H9 (cell line): ENCODE measurements at regions not wholly inside any gene's neighbourhood (a gene's known extent, or its start where the extent isn't known, plus 50 kb on each side); places are given as distances from the start of the nearest gene placed in this dataset.

Source experiments
- DNase-seq: peaks from one replicate; pipeline ENCODE4 v3.0.0-alpha.2; 2017
- H2AFZ ChIP-seq: one replicate; pipeline ENCODE4 v1.6.1; 2013; ENCODE audit warnings: mild to moderate bottlenecking, low read length, control low read depth, moderate library complexity
- H2AK5ac ChIP-seq: 2 replicates; pipeline ENCODE4 v1.6.1; 2013; ENCODE audit warnings: low read length, control low read depth, mixed read lengths; ENCODE audit not compliant: insufficient read length
- H2BK120ac ChIP-seq: one replicate; pipeline ENCODE4 v1.6.1; 2013; ENCODE audit warnings: low read depth, mild to moderate bottlenecking, low read length, control low read depth, inconsistent platforms; ENCODE audit not compliant: poor library complexity, severe bottlenecking
- H2BK12ac ChIP-seq: 2 replicates; pipeline ENCODE4 v1.6.1; 2013; ENCODE audit warnings: low read length, control low read depth, mixed read lengths, low read depth; ENCODE audit not compliant: insufficient read length
- H2BK15ac ChIP-seq: 2 replicates; pipeline ENCODE4 v1.6.1; 2013; ENCODE audit warnings: low read depth, low read length, control low read depth
- H2BK20ac ChIP-seq: one replicate; pipeline ENCODE4 v1.6.1; 2013; ENCODE audit warnings: low read depth, mild to moderate bottlenecking, low read length, control low read depth, inconsistent platforms; ENCODE audit not compliant: poor library complexity, severe bottlenecking
- H2BK5ac ChIP-seq: 2 replicates; pipeline ENCODE4 v1.6.1; 2013; ENCODE audit warnings: low read length, control low read depth, mixed read lengths; ENCODE audit not compliant: insufficient read length
- H3K14ac ChIP-seq: 2 replicates; pipeline ENCODE4 v1.6.1; 2013; ENCODE audit warnings: low read length, control low read depth; ENCODE audit not compliant: insufficient read depth
- H3K18ac ChIP-seq: 2 replicates; pipeline ENCODE4 v1.6.1; 2013; ENCODE audit warnings: low read depth, mild to moderate bottlenecking, mixed read lengths, low read length, control low read depth; ENCODE audit not compliant: insufficient read length
- H3K23ac ChIP-seq: 2 replicates; pipeline ENCODE4 v1.6.1; 2013; ENCODE audit warnings: low read length, control low read depth, mixed read lengths, low read depth; ENCODE audit not compliant: insufficient read length
- H3K23me2 ChIP-seq: 2 replicates; pipeline ENCODE4 v1.6.1; 2013; ENCODE audit warnings: low read depth, mild to moderate bottlenecking, mixed read lengths, low read length, control low read depth; ENCODE audit not compliant: insufficient read length, poor library complexity, severe bottlenecking
- H3K27ac ChIP-seq: 2 replicates; pipeline ENCODE4 v1.5.1; 2013; ENCODE audit warnings: low read length, control low read depth, mixed read lengths, low read depth; ENCODE audit not compliant: insufficient read length
- H3K27me3 ChIP-seq: 2 replicates; pipeline ENCODE4 v1.6.1; 2013; ENCODE audit warnings: low read length, control low read depth, inconsistent platforms; ENCODE audit not compliant: insufficient read depth
- H3K4ac ChIP-seq: 2 replicates; pipeline ENCODE4 v1.6.1; 2013; ENCODE audit warnings: low read depth, mild to moderate bottlenecking, control low read depth, inconsistent platforms, low read length, moderate library complexity
- H3K4me1 ChIP-seq: 2 replicates; pipeline ENCODE4 v1.6.1; 2013; ENCODE audit warnings: low read length, control low read depth, inconsistent platforms; ENCODE audit not compliant: insufficient read depth
- H3K4me2 ChIP-seq: 2 replicates; pipeline ENCODE4 v1.6.1; 2013; ENCODE audit warnings: low read length, control low read depth, mixed read lengths; ENCODE audit not compliant: insufficient read length, insufficient read depth
- H3K56ac ChIP-seq: 2 replicates; pipeline ENCODE4 v1.6.1; 2013; ENCODE audit warnings: low read depth, mild to moderate bottlenecking, mixed read lengths, low read length, control low read depth; ENCODE audit not compliant: insufficient read length
- H3K79me1 ChIP-seq: 2 replicates; pipeline ENCODE4 v1.6.1; 2013; ENCODE audit warnings: low read depth, mild to moderate bottlenecking, moderate library complexity, low read length, control low read depth, inconsistent platforms; ENCODE audit not compliant: insufficient read depth, poor library complexity, severe bottlenecking
- H3K79me2 ChIP-seq: 2 replicates; pipeline ENCODE4 v1.6.1; 2013; ENCODE audit warnings: low read length, control low read depth, inconsistent platforms; ENCODE audit not compliant: insufficient read depth
- H3K9ac ChIP-seq: 2 replicates; pipeline ENCODE4 v1.6.1; 2013; ENCODE audit warnings: low read length, control low read depth, mixed read lengths; ENCODE audit not compliant: insufficient read length; ENCODE audit errors: extremely low read depth
- H3K9me3 ChIP-seq: one replicate; pipeline ENCODE4 v1.6.1; 2013; ENCODE audit warnings: low read depth, low read length, inconsistent platforms; ENCODE audit not compliant: control insufficient read depth
- H3T11ph ChIP-seq: one replicate; pipeline ENCODE4 v1.6.1; 2013; ENCODE audit warnings: mild to moderate bottlenecking, low read length, control low read depth, inconsistent platforms
- H4K20me1 ChIP-seq: one replicate; pipeline ENCODE4 v1.6.1; 2013; ENCODE audit not compliant: control insufficient read depth, insufficient read length, insufficient read depth
- H4K5ac ChIP-seq: 2 replicates; pipeline ENCODE4 v1.6.1; 2013; ENCODE audit warnings: low read depth, mild to moderate bottlenecking, mixed read lengths, low read length, control low read depth; ENCODE audit not compliant: insufficient read length
- H4K8ac ChIP-seq: replicated peaks from 2 replicates; pipeline ENCODE4 v1.6.1; 2013; ENCODE audit warnings: low read length, control low read depth, mixed read lengths, low read depth; ENCODE audit not compliant: insufficient read length
- H4K91ac ChIP-seq: 2 replicates; pipeline ENCODE4 v1.6.1; 2013; ENCODE audit warnings: low read depth, mild to moderate bottlenecking, moderate library complexity, mixed read lengths, low read length, control low read depth; ENCODE audit not compliant: insufficient read length
- H3K27ac Mint-ChIP-seq, 3 experiments: 2 replicates in 2 of 3; 3 replicates in 1 of 3; pipeline ENCODE4 v1.8.0; 2020 to 2021; ENCODE audit warnings: mixed read lengths in 3 of 3, mild to moderate bottlenecking in 1 of 3, moderate library complexity in 1 of 3
- H3K27me3 Mint-ChIP-seq: 2 replicates; pipeline ENCODE4 v1.8.0; 2021; ENCODE audit warnings: low read depth, mild to moderate bottlenecking, moderate library complexity, mixed read lengths
- H3K36me3 Mint-ChIP-seq, 3 experiments: 2 replicates in 2 of 3; 3 replicates in 1 of 3; pipeline ENCODE4 v1.8.0; 2020 to 2021; ENCODE audit warnings: low read depth in 3 of 3, mixed read lengths in 3 of 3; ENCODE audit not compliant: insufficient read depth in 1 of 3
- H3K4me1 Mint-ChIP-seq, 2 experiments: 2 replicates each; pipeline ENCODE4 v1.8.0; 2020; ENCODE audit warnings: mixed read lengths in 2 of 2
- H3K4me3 Mint-ChIP-seq, 2 experiments: 2 replicates in 1 of 2; 3 replicates in 1 of 2; pipeline ENCODE4 v1.8.0; 2020 to 2021; ENCODE audit warnings: mild to moderate bottlenecking in 2 of 2, mixed read lengths in 2 of 2, moderate library complexity in 1 of 2
- H3K9me3 Mint-ChIP-seq, 2 experiments: 2 replicates in 1 of 2; 3 replicates in 1 of 2; pipeline ENCODE4 v1.8.0; 2020; ENCODE audit warnings: mild to moderate bottlenecking in 2 of 2, mixed read lengths in 2 of 2, moderate library complexity in 1 of 2
- CTCF ChIP-seq: fragments of 200-600 bp; sonication (generic); conservative IDR thresholded peaks from 3 replicates; pipeline ENCODE4 v1.8.0; 2021; ENCODE audit warnings: antibody characterized with exemption, mild to moderate bottlenecking
- WGBS: extraction: QIAGEN DNeasy Blood & Tissue Kit; methylation state at CpG from one replicate; pipeline ENCODE4 v1.1.7; 2013; ENCODE audit warnings: missing lambda C conversion rate, low lambda C conversion rate, mixed read lengths; ENCODE audit not compliant: insufficient read length; ENCODE audit errors: extremely low coverage; 5-methylcytosine and 5-hydroxymethylcytosine counted together

DNA sequence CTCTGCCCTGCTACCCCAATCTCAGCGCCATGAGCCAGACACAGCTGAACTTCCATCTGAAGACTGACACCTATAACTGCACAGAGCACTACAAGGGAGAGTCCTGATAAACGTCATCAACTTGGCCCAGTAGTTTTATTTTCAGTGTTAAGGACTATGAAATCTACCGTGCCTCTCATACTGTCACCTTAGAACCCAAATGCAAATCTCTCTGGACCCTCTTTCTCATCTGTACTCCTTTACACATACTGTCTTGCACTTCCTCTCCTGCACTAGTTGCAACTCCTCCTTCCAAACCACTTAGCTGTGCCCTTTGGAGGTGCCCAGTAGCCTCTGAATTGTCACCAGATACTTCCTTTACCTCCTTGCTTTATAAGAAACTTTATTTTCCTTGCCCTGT, 420.2 kb upstream of the CNKSR2 start:
- DNase-seq, result no peak
- no peak overlapping the region for H3K4me3 Mint-ChIP-seq
- H3K36me3 Mint-ChIP-seq, result peaks cover 0 to 6% (median 0%) of the 10 kb centered on the region in 3 experiments; a peak in 3 of 7 replicates
- H3K27me3 ChIP-seq, result no peaks in the 10 kb centered on the region
- H3K23ac ChIP-seq, result no peak overlapping the region
- no peaks in the 10 kb centered on the region for H3K23me2 ChIP-seq
- no peaks in the 10 kb centered on the region for H4K20me1 ChIP-seq
- H3K56ac ChIP-seq, result no peak overlapping the region
- peaks cover 12 to 13% of the 10 kb centered on the region in 2 experiments for H3K4me1 Mint-ChIP-seq
- no peak overlapping the region for H3T11ph ChIP-seq
- H3K27ac ChIP-seq, result no peak overlapping the region
- no peak overlapping the region for H3K9ac ChIP-seq
- TF ChIP-seq CTCF, result no peak
- H2BK5ac ChIP-seq, result no peak overlapping the region
- H2BK15ac ChIP-seq, result no peak overlapping the region
- no peak overlapping the region for H4K8ac ChIP-seq
- H2AK5ac ChIP-seq, result no peak overlapping the region
- no peak overlapping the region for H2BK120ac ChIP-seq
- H3K14ac ChIP-seq, result no peak overlapping the region
- no peaks in the 10 kb centered on the region for H3K79me1 ChIP-seq
- no peak overlapping the region for H2BK20ac ChIP-seq
- WGBS, result no CpG with 5 or more reads among the region's 3 CpGs
- no peak overlapping the region for H2AFZ ChIP-seq
- no peak overlapping the region for H3K27ac Mint-ChIP-seq
- H3K18ac ChIP-seq, result no peak overlapping the region
- no peak overlapping the region for H4K91ac ChIP-seq
- H3K4me2 ChIP-seq, result no peak overlapping the region
- H4K5ac ChIP-seq, result no peak overlapping the region
- H2BK12ac ChIP-seq, result no peak overlapping the region
- no peaks in the 10 kb centered on the region for H3K79me2 ChIP-seq
- H3K27me3 Mint-ChIP-seq, result no peaks in the 10 kb centered on the region
- H3K9me3 Mint-ChIP-seq, result peaks cover 0 to 29% of the 10 kb centered on the region in 2 experiments; a peak in 3 of 5 replicates
- H3K9me3 ChIP-seq, result peaks cover 22% of the 10 kb centered on the region
- no peaks in the 10 kb centered on the region for H3K4me1 ChIP-seq
- no peak overlapping the region for H3K4ac ChIP-seq
